GM19351 (cell line): ENCODE measurements at regions not wholly inside any gene's neighbourhood (a gene's known extent, or its start where the extent isn't known, plus 50 kb on each side); places are given as distances from the start of the nearest gene placed in this dataset.

Source experiments
- ATAC-seq: cut with Tn5 transposase; IDR thresholded peaks from one replicate; pipeline ENCODE4 v1.9.1; 2021; ENCODE audit warnings: mild to moderate bottlenecking, moderate library complexity; ENCODE audit not compliant: unreplicated experiment

DNA sequence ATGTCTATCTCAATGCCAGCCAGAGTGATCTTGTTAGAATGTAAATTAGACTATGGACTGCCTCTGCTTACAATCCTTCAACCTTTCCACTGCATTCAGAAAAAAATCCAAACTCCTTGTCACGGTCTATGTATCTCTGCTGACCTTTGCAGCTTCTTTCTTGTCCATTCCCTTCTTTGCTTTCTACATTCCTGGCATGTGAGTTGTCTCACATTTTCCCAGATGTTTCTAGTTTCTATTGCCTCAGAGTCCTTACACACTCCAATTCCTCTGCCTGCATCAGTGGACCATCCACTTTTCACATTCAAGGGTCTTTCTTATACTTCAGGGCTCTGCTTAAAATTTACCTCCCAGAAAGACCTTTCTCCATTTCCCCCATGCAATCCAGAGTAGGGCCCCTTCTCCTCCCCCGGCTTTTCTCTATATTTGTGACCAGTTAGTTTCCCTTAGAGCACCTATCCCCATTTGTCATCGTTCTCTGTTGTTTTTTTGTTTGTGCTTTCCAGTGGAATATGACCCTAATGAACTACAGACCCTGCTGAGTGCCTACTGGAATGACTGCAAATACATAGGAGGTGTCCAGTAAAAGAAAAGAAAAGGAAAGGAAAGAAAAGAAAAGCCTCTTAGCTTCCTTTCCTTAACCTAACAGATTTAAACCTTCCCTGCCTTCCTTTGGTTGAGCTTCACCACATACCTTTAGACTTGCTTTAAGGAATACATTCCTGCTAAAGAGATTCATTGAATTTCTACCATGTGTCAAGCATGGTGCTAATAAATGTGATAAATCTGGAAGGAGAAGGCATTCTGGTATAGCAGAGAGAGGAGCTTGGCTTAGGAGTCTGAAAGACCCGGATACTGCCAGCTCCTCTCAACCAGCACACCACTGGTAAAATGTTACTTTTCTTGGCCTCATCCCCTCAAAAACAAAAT, 102.0 kb downstream of the DIRAS3 start:
- no peak for ATAC-seq

DNA sequence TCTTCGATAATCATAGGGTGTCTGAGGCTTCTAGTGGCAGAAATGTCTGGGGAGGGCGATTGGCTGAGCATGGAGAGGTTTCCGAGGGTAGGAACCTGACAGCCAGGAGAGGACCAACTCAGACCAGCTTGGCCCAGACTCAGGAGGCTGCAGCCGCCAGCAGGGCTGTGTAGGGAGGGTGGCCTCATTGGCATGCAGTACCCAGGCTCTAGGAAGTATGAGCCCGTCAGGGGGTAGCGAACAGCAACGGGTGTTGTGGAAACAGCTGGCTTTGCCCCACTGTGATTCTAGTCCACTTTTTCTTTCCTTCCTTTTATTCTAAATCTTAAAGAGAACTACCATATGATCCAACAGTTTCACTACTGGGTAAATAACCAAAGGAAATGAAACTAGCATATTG, 103.3 kb downstream of the DIRAS3 start:
- ATAC-seq, result no peak

DNA sequence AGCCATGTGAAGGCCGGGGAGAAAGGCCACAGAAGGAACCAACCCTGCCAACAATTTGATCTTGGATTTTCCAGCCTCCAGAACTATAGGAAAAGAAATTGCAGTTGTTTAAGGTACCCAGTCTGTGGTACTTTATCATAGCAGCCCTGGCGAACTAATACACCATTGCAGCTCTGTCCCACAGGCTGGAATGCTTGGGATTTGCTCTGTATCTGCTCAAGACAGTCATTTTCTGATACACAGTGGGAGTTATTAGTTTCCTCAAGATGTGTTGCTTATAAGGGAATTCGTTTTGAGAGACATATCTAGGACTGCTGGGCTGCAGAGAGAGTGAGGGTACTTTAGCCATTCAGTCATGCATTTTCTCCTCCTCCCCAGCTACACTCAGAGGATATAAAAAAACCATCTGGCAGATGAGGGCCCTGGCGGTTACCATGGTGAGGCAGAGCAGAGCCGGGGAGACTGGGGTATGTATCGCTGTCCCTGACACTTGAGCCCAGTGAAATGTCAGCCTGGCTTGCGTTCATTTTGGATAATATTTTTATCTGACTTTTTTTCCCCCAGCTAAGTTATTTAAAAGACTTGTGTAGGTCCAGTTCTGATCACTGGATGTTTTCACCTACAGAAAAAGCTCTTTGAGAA, 104.6 kb downstream of the DIRAS3 start:
- no peak for ATAC-seq

DNA sequence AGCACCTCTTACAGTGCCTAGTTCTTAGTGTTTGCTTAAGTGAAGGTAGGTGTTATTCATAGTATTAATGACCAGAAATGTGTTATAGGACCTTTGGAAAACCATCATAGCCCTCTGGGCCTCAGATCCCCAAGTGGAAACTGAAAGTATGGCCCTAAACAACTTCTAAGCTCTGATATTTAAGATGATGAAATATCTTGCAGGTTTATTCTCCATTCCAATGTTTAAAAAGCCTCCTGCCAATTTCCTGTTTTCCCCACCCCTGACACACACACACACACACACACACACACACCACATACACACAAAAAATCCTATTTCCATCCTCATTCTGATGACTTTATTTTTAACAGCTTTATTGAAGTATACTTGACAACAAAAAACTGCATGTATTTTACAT, 108.2 kb downstream of the DIRAS3 start:
- ATAC-seq, result no peak

DNA sequence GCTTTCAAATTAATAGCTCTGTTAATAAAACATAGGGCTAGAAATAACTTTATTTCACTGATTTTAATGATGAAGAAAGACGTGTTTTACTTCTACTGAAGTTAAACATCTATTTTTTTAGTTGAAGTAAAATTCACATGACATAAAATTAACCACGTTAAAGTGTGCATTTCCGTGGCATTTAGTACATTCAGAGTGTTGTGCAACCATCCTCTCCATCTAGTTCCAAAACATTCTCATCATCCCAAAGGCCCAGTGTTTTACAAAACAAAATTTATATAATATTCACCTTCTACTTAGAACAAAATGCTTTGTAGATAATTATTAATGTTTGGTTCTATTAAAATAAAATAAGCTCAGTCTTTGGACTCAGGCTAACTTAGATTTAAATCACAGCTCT, 108.5 kb upstream of the GNG12 start:
- no peak for ATAC-seq

DNA sequence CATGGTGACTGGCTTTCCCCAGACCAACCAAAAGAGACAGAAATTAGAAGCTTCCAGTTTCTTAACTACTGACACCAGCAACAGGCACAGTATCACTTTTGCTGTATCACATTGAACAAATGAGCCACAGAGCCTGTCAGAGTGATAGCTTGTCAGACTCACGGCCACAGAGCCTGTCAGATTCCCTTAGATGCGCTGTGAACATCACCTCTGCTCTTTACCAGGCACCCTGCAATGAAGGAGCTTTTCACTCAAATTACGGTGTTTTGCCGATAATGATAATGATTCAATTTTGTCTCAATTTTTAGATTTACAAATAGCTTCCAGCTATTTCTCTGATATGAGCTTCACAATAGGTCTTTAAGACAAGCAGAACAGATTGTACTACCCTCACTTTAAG, 107.9 kb upstream of the GNG12 start:
- ATAC-seq, result no peak

DNA sequence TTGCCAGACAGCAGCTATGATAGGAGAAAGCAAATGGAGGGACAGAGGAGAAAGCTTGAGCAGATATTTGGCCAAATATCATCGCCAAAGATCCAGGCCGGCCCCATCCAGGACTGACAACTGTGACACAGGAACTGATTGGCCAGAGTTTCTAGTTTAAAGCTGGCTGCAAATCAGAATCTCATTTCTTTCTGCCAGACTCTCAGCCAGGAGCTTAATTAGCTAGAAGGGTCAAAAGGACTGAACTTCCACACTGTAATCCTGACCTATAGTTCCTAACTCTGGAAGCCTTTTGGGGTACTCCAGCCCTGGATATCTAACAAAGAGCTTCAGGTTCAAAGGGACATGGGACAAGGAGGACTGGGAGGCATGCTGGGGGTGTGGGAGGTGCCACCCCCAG, 106.7 kb upstream of the GNG12 start:
- ATAC-seq, result no peak

DNA sequence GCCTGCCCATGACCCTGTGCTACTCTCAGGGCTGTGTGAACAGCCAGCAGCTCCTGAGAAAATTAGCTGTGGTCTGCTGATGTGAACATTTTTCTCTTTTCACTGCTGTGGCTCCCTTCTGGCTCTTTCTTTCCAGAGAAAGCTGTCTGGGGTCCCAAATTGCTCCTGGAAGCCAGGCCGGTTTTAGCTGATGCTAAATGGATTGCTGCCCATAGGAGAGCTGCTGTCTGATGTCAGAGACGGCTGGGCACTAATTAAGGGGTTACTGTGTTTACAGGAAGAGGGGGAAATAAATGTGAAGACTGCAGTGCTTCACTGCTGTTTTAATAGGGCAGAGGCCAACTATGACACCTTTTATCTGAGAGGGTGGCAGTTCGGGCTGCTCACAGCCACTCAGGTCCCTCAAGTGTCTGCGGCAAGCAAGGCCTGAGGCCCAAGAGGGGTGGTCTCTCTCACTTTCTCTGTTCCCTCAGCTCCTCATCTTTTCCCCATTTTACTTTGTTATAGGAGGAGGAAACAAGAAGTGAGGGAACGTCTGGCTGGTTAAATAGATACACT, 106.0 kb upstream of the GNG12 start:
- no peak for ATAC-seq

DNA sequence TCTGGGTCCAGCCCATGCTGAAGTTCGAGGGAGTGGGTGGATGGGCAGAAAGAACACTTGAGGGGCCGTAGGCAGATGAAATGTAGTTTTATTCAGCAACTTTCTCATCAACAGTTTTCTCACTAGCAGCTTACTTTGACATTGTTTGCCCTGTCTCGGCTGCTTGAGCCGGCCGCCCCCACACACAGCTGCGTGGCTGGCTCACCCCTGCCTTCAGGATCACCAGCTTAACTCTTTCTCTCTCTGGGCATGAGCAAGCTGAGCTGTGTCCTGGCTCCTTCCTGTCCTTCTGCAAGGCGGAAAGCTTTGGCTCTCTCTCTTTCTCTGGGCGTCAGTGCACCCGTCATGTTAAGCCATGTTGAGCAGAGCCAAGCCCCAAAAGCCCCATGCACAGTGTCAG, 104.4 kb upstream of the GNG12 start:
- no peak for ATAC-seq

DNA sequence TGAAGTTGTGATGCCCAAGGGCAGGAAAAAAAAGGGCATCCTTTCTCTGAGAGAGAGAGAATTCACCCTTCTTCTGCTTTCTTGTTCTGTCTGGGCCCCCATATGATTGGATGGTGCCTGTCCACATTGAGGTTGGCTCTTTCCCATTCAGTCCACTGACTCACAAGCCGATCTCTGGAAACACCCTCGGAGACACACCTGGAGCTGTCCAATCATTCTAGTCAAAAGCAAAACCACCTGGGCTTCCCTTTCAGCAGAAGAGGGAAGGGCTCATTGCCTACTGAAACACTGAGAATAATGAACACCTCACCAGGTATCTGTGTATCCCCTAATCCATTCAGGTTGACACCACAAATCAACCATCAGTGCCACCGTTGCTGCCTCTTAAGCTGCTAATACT, 103.7 kb upstream of the GNG12 start:
- ATAC-seq, result no peak

DNA sequence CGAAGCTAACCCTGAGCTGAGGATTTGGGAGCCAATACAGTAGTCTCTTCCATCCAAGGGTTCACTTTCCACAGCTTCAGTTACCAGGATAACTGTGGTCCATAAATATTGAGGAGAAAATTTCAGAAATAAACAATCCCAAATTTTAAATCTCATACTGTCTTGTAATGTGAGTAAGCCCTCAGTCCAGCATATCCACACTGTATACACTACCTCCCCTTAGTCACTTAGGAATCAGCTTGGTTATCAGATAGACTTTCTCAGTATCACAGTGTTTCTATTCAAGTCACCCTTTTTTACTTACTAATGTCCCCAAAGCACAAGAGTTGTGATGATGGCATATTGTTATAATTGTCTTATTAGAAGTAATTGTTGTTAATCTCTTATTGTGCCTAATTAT, 102.3 kb upstream of the GNG12 start:
- no peak for ATAC-seq

DNA sequence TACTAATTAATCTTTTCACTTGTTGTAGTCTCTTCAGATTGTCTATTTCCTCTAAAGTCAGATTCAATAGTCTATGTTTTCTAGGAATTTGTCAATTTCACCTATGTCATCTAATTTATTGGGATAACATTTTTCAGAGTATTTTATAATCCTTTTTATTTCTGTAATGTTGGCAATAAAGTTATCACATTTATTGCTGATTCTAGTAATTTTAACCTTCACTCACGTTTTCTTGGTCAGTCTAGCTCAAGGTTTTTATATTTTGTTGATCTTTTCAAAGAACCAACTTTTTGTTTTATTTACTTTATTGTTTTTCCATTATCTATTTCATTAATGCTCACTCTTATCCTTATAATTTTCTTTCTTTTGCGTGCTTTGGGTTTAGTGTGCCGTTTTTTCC, 97.9 kb upstream of the GNG12 start:
- no peak for ATAC-seq

DNA sequence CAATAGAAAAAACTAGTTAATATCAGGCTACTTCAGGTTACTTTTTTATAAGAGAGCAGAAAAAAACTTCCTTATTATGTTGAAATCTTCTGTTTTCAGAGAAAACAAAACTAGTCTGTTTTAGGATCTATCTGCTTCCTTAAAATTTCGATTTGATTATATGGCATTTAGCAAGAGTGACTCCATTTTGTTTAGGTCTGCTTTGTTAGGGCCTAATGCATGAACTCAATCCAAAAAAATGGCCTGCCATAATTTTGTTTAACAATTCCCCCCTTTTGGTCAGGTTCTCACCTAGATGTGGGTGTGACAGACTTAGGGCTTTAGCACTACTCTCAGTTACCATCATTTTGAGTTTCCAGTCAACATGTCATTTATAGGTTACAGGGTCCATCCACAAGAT, 89.8 kb upstream of the GNG12 start:
- ATAC-seq, result no peak

DNA sequence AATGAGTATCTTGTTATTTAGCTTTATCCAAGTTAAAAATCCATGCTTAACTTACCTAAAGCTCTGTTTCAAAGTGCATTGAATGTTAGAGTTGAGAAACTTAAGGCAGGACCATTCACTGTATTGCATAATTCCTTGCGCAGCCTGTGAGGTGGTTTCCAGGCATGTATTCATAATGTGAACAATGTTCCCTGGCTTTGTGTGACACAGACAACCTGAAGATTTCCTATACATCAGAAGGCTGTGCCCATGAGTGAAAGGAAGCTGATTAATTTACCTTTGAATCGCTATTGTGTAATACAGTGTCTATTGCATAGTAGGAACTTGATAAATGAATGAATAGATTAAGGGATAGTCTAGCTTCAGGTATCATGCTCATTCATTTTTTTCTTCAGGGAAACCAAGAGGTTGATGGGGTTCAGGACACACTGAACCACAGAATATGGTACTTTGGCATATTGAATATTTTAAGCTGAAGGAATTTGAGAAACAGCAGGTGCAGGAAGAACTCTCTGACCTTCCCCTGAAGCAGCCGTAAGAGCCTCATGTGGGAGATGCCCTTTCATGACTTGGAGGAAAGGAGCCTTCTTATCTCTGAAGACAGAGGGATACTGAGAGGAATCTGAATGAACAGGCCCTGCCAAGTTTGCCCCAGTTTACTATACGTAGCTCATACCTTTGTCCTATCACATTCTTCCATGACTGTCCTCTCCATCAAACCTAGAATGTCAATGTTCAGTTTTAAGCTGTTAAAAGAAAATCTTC, 88.6 kb upstream of the GNG12 start:
- no peak for ATAC-seq

DNA sequence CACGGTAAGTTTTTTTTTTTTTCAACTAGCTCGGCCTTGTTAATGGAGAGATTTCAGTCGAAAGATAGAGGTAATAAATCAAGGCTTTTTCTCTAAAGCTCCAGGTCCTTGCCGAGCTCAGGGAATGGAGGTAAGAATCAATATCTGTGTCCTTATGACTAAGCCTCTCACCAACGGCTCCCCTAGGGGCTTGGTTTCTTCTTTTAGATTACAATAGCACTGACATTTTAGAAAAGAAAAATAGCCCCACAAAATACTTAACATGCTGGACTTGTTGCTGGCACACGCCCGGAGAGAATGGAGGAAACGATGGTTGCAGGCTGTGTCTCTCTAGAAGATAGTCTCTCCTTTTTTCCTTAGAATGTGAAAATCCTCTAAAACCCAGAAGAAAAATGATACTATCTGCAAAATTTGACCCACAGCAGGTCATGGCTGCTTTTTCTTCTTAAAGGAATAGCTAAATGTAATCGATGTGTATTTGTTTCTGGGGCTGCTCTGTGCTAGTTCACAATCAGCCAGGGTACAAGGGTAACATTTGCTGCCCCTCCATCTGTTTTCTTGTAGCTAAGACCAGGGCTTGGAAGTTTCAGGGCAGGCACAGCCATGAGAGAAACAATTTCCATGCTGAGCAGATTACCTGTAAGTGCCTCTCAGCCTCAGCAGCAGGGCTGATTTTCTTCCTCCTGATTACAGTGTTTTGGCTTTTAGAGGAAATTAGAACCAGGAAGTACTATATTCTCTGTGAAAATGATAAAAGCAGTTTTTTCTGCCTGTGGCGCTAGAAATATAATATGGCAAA, 86.2 kb upstream of the GNG12 start:
- no peak for ATAC-seq

DNA sequence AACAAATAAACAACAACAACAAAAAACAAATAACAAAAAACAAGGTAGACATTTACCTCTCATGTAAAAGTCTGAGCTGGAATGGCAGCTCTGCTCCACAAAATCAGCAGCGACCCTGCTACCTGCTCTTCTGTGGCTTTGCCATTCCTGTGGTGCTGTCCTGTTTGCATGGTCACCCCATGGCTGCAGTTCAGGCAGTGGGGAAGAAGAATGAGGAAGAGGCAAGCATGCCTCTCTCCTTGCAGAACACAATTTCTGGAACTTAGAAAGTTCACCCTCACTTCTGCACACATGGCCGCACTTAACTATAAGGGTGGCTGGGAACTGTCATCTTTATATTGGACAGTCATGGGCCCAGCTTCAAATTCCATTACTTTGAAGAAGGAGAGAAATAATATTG, 84.8 kb upstream of the GNG12 start:
- ATAC-seq, result no peak

DNA sequence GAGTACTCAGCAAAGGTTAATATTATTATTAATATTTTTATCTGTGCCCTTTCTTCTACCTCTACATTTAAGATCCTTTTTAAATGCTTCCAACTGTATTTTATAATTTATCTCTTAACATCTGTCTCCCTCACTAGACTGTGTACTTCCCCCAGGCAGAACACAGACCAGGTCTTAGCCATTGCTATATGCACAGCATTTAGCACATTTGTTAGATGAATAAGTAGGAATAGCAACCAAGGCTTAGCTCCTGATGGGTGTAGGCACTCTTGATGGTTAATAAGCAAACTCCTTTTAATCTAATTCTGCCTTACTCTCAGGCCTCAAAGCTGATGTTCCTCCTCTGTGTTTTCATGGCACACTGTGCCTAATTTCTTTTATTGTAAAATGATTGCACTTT, 83.7 kb upstream of the GNG12 start:
- no peak for ATAC-seq

DNA sequence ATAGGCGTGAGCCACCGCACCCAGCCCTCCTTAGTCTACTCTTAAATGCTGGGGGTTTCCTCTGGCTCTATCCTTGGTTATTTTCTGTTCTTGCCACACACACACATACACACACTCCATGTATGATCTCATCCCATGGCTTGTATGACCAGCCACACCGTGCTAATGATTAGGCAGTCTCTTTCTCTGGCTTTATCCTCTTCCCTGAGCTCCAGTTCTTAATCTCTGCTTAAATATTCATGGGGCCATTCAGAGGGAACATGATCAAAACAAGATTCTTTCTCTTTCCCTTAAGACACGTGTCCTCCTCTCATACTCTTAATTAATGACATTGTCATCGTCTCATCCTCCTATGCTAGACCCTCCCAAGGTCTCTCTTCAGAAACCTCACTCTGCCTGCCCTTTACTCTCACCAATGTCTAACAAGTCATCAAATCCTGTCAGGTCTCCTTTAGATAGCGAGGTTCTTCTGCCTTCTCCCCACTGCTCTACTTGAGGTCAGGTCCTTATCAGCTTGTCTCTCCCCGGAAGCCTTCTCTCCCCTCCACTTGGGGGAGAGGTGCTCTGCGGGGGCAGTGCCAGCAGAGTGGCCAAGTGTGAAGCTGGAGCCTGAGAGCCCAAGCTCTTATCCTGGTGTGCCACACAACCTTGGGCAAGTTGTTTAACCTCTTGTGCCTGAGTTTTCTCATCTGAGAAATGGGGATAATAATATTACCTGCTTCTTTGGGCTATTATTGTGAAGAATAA, 83.0 kb upstream of the GNG12 start:
- no peak for ATAC-seq

DNA sequence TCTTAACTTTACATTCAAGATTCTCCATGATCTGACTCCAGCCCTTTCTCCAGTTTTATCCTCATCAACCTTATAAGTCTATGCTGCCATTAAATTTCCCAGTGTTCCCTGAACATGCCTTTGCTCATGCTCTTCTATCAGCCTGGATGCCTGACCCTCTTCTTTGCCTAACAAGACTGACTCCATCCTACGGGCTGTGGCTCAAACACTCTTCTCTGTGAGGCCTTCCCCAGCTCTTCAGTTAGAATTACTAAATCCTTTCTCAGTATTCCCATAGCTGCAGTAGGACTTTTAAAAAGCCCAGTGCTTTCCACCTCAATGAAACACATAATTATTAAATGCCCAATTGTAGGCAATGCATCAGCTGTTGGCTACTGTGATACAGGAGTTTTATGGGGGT, 76.5 kb upstream of the GNG12 start:
- no peak for ATAC-seq
